ENCODE measurements at regions not wholly inside any gene's neighbourhood (a gene's known extent, or its start where the extent isn't known, plus 50 kb on each side); places are given as distances from the start of the nearest gene placed in this dataset.
A peak's percentile ranks its signal among the peaks of the same experiment; 100 is the strongest.

- no peaks in the 10 kb centered on the region for H3K4me1 ChIP-seq (ENCODE audit: control insufficient read depth, insufficient read depth, low read length)
- H3K4me3 ChIP-seq (ENCODE audit: low read depth, low read length) = no peak overlapping the region
- no peak for DNase-seq (ENCODE audit: low read depth in 4 of 6, low spot score in 6 of 6)
- H3K36me3 ChIP-seq (ENCODE audit: control insufficient read depth, insufficient read depth, low read length) = no peaks in the 10 kb centered on the region
- no CpG with 5 or more reads among the region's 2 CpGs for WGBS (ENCODE audit: insufficient coverage)
- no peak overlapping the region for H3K27ac ChIP-seq (ENCODE audit: low read depth, low read length)
- H3K9me3 ChIP-seq (ENCODE audit: control insufficient read depth, insufficient read depth, low read length) = no peaks in the 10 kb centered on the region
- no peaks in the 10 kb centered on the region for H3K27me3 ChIP-seq (ENCODE audit: control insufficient read depth, insufficient read depth, low read length)
These were observed 592.2 kb upstream of the ZNF608 start for GRCh38 chr5:125338440-125339174.

- no peak overlapping the region for H3K27ac ChIP-seq (ENCODE audit: low read depth, low read length)
- no peaks in the 10 kb centered on the region for H3K36me3 ChIP-seq (ENCODE audit: control insufficient read depth, insufficient read depth, low read length)
- no peaks in the 10 kb centered on the region for H3K9me3 ChIP-seq (ENCODE audit: control insufficient read depth, insufficient read depth, low read length)
- peaks cover 2% of the 10 kb centered on the region for H3K4me1 ChIP-seq (ENCODE audit: control insufficient read depth, insufficient read depth, low read length)
- no peaks in the 10 kb centered on the region for H3K27me3 ChIP-seq (ENCODE audit: control insufficient read depth, insufficient read depth, low read length)
- DNase-seq (ENCODE audit: low read depth in 4 of 6, low spot score in 6 of 6) = no peak
- H3K4me3 ChIP-seq (ENCODE audit: low read depth, low read length) = no peak overlapping the region
- 89% methylated on average over 1 of the region's 1 CpG for WGBS (ENCODE audit: insufficient coverage)
These were observed 595.0 kb upstream of the ZNF608 start for GRCh38 chr5:125341436-125341835.

- no peaks in the 10 kb centered on the region for H3K9me3 ChIP-seq (ENCODE audit: control insufficient read depth, insufficient read depth, low read length)
- peaks cover 10% of the 10 kb centered on the region for H3K4me1 ChIP-seq (ENCODE audit: control insufficient read depth, insufficient read depth, low read length)
- no CpG with 5 or more reads among the region's 2 CpGs for WGBS (ENCODE audit: insufficient coverage)
- H3K27ac ChIP-seq (ENCODE audit: low read depth, low read length) = no peak overlapping the region
- no peaks in the 10 kb centered on the region for H3K36me3 ChIP-seq (ENCODE audit: control insufficient read depth, insufficient read depth, low read length)
- no peak overlapping the region for H3K4me3 ChIP-seq (ENCODE audit: low read depth, low read length)
- DNase-seq (ENCODE audit: low read depth in 4 of 6, low spot score in 6 of 6) = no peak
- no peaks in the 10 kb centered on the region for H3K27me3 ChIP-seq (ENCODE audit: control insufficient read depth, insufficient read depth, low read length)
These were observed 596.6 kb upstream of the ZNF608 start for GRCh38 chr5:125343015-125343414.

- WGBS (ENCODE audit: insufficient coverage) = 29% methylated on average over 5 of the region's 5 CpGs
- Histone ChIP-seq H3K4me3 (ENCODE audit: low read depth, low read length) (no peak overlapping the region), H3K27me3 (ENCODE audit: control insufficient read depth, insufficient read depth, low read length) (no peaks in the 10 kb centered on the region), H3K9me3 (ENCODE audit: control insufficient read depth, insufficient read depth, low read length) (no peaks in the 10 kb centered on the region), H3K27ac (ENCODE audit: low read depth, low read length) (peak overlapping the region; percentile 30), H3K4me1 (ENCODE audit: control insufficient read depth, insufficient read depth, low read length) (peaks cover 16% of the 10 kb centered on the region), H3K36me3 (ENCODE audit: control insufficient read depth, insufficient read depth, low read length) (no peaks in the 10 kb centered on the region)
- DNase-seq (ENCODE audit: low read depth in 4 of 6, low spot score in 6 of 6) = peak in 2 of 6 donors; percentile 72 to 75
These were observed 599.9 kb upstream of the ZNF608 start for GRCh38 chr5:125346316-125346715.

- Histone ChIP-seq H3K27ac (ENCODE audit: low read depth, low read length) (peak overlapping the region; percentile 75), H3K9me3 (ENCODE audit: control insufficient read depth, insufficient read depth, low read length) (no peaks in the 10 kb centered on the region), H3K4me1 (ENCODE audit: control insufficient read depth, insufficient read depth, low read length) (peaks cover 16% of the 10 kb centered on the region), H3K27me3 (ENCODE audit: control insufficient read depth, insufficient read depth, low read length) (no peaks in the 10 kb centered on the region), H3K36me3 (ENCODE audit: control insufficient read depth, insufficient read depth, low read length) (no peaks in the 10 kb centered on the region), H3K4me3 (ENCODE audit: low read depth, low read length) (no peak overlapping the region)
- WGBS (ENCODE audit: insufficient coverage) = 10% methylated on average over 5 of the region's 11 CpGs
- DNase-seq (ENCODE audit: low read depth in 4 of 6, low spot score in 6 of 6) = peak in 4 of 6 donors; percentile 76 to 95 (median 82)
These were observed 601.8 kb upstream of the ZNF608 start for GRCh38 chr5:125348221-125348692.

- peaks cover 16% of the 10 kb centered on the region for H3K4me1 ChIP-seq (ENCODE audit: control insufficient read depth, insufficient read depth, low read length)
- H3K27ac ChIP-seq (ENCODE audit: low read depth, low read length) = peak overlapping the region; percentile 75
- peak in 2 of 6 donors; percentile 73 to 85 for DNase-seq (ENCODE audit: low read depth in 4 of 6, low spot score in 6 of 6)
- H3K4me3 ChIP-seq (ENCODE audit: low read depth, low read length) = no peak overlapping the region
- 3% methylated on average over 3 of the region's 9 CpGs for WGBS (ENCODE audit: insufficient coverage)
- no peaks in the 10 kb centered on the region for H3K9me3 ChIP-seq (ENCODE audit: control insufficient read depth, insufficient read depth, low read length)
- H3K27me3 ChIP-seq (ENCODE audit: control insufficient read depth, insufficient read depth, low read length) = no peaks in the 10 kb centered on the region
- H3K36me3 ChIP-seq (ENCODE audit: control insufficient read depth, insufficient read depth, low read length) = no peaks in the 10 kb centered on the region
These were observed 602.7 kb upstream of the ZNF608 start for GRCh38 chr5:125348936-125349831.

- no peaks in the 10 kb centered on the region for H3K36me3 ChIP-seq (ENCODE audit: control insufficient read depth, insufficient read depth, low read length)
- H3K27ac ChIP-seq (ENCODE audit: low read depth, low read length) = no peak overlapping the region
- no peaks in the 10 kb centered on the region for H3K4me1 ChIP-seq (ENCODE audit: control insufficient read depth, insufficient read depth, low read length)
- H3K9me3 ChIP-seq (ENCODE audit: control insufficient read depth, insufficient read depth, low read length) = no peaks in the 10 kb centered on the region
- no peak overlapping the region for H3K4me3 ChIP-seq (ENCODE audit: low read depth, low read length)
- no peak for DNase-seq (ENCODE audit: low read depth in 4 of 6, low spot score in 6 of 6)
- H3K27me3 ChIP-seq (ENCODE audit: control insufficient read depth, insufficient read depth, low read length) = no peaks in the 10 kb centered on the region
These were observed 611.2 kb upstream of the ZNF608 start for GRCh38 chr5:125357660-125358059.

GRCh38 chr5:125365747-125366146 is 619.3 kb upstream of the ZNF608 start:
- peaks cover 2% of the 10 kb centered on the region for H3K4me1 ChIP-seq (ENCODE audit: control insufficient read depth, insufficient read depth, low read length)
- DNase-seq (ENCODE audit: low read depth in 4 of 6, low spot score in 6 of 6) = no peak
- no peak overlapping the region for H3K4me3 ChIP-seq (ENCODE audit: low read depth, low read length)
- no CpG with 5 or more reads among the region's 2 CpGs for WGBS (ENCODE audit: insufficient coverage)
- H3K27ac ChIP-seq (ENCODE audit: low read depth, low read length) = no peak overlapping the region
- H3K27me3 ChIP-seq (ENCODE audit: control insufficient read depth, insufficient read depth, low read length) = no peaks in the 10 kb centered on the region
- H3K36me3 ChIP-seq (ENCODE audit: control insufficient read depth, insufficient read depth, low read length) = no peaks in the 10 kb centered on the region
- H3K9me3 ChIP-seq (ENCODE audit: control insufficient read depth, insufficient read depth, low read length) = no peaks in the 10 kb centered on the region

- Histone ChIP-seq H3K4me1 (ENCODE audit: control insufficient read depth, insufficient read depth, low read length) (peaks cover 2% of the 10 kb centered on the region), H3K36me3 (ENCODE audit: control insufficient read depth, insufficient read depth, low read length) (no peaks in the 10 kb centered on the region), H3K27me3 (ENCODE audit: control insufficient read depth, insufficient read depth, low read length) (no peaks in the 10 kb centered on the region), H3K27ac (ENCODE audit: low read depth, low read length) (no peak overlapping the region), H3K9me3 (ENCODE audit: control insufficient read depth, insufficient read depth, low read length) (no peaks in the 10 kb centered on the region), H3K4me3 (ENCODE audit: low read depth, low read length) (no peak overlapping the region)
- DNase-seq (ENCODE audit: low read depth in 4 of 6, low spot score in 6 of 6) = no peak
- no CpG with 5 or more reads among the region's 1 CpG for WGBS (ENCODE audit: insufficient coverage)
These were observed 621.3 kb upstream of the ZNF608 start for GRCh38 chr5:125367702-125368101.
